AG09309 (cell line): ENCODE measurements at regions not wholly inside any gene's neighbourhood (a gene's known extent, or its start where the extent isn't known, plus 50 kb on each side); places are given as distances from the start of the nearest gene placed in this dataset.
"Not testable (repeated sequence)": the region's sequence is repeated elsewhere in the genome, so short reads cannot be mapped to it uniquely, and the experiment has no call there.

Experiments used
- DNase-seq: peaks from one replicate; pipeline ENCODE4 v3.0.0-alpha.2; 2010; ENCODE audit warnings: low read depth
- H3K4me3 ChIP-seq: 2 replicates; pipeline ENCODE4 v1.5.1; 2011; ENCODE audit warnings: mild to moderate bottlenecking, low read depth, low read length, moderate library complexity; ENCODE audit not compliant: control insufficient read depth
- TF ChIP-seq, protein P1 (sequence below): IDR thresholded peaks from 2 replicates; pipeline ENCODE4 v1.5.1; 2011; ENCODE audit warnings: mild to moderate bottlenecking, low read depth, low read length, inconsistent platforms; ENCODE audit not compliant: insufficient read depth, control insufficient read depth; ENCODE audit errors: missing control alignments

DNA sequence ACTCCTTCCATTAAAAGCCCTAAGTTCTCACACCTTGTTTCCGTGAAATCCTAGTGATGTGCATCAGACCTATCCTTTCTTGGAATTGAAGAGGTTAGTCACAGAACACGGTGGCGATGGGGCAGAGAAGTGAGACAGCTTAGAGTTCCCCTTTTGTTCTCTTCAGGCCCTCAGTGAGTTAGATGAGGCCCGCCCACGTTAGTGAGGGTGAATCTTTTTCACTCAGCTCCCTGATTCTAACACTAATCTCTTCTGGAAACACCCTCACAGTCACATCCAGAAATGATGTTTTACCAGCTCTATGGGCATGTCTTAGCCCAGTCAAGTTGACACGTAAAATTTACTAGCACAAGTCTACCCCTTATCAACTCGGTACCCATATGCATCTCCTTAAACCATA, 172.7 kb upstream of the NOX3 start:
- TF ChIP-seq, protein P1, sequence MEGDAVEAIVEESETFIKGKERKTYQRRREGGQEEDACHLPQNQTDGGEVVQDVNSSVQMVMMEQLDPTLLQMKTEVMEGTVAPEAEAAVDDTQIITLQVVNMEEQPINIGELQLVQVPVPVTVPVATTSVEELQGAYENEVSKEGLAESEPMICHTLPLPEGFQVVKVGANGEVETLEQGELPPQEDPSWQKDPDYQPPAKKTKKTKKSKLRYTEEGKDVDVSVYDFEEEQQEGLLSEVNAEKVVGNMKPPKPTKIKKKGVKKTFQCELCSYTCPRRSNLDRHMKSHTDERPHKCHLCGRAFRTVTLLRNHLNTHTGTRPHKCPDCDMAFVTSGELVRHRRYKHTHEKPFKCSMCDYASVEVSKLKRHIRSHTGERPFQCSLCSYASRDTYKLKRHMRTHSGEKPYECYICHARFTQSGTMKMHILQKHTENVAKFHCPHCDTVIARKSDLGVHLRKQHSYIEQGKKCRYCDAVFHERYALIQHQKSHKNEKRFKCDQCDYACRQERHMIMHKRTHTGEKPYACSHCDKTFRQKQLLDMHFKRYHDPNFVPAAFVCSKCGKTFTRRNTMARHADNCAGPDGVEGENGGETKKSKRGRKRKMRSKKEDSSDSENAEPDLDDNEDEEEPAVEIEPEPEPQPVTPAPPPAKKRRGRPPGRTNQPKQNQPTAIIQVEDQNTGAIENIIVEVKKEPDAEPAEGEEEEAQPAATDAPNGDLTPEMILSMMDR = no peak
- no peak for DNase-seq

DNA sequence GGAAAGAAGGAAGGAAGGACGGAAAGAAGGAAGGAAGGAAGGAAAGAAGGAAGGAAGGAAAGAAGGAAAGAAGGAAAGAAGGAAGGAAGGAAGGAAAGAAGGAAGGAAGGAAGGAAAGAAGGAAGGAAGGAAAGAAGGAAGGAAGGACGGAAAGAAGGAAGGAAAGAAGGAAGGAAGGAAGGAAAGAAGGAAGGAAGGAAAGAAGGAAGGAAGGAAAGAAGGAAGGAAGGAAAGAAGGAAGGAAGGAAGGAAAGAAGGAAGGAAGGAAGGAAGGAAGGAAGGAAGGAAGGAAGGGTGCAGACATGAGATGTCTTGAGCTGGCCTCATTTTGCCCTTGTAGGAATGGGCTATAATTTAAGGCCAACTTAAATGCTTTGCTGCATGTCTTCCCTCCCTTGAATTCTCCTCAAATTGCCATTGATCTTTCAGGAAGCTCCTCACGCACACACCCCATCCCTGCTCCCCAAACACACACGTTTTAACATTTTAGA, 172.1 kb upstream of the NOX3 start:
- not testable (repeated sequence) for H3K4me3 ChIP-seq, DNase-seq

More for the DNA sequence above, 172.7 kb upstream of the NOX3 start:
- no peak overlapping the region for H3K4me3 ChIP-seq

DNA sequence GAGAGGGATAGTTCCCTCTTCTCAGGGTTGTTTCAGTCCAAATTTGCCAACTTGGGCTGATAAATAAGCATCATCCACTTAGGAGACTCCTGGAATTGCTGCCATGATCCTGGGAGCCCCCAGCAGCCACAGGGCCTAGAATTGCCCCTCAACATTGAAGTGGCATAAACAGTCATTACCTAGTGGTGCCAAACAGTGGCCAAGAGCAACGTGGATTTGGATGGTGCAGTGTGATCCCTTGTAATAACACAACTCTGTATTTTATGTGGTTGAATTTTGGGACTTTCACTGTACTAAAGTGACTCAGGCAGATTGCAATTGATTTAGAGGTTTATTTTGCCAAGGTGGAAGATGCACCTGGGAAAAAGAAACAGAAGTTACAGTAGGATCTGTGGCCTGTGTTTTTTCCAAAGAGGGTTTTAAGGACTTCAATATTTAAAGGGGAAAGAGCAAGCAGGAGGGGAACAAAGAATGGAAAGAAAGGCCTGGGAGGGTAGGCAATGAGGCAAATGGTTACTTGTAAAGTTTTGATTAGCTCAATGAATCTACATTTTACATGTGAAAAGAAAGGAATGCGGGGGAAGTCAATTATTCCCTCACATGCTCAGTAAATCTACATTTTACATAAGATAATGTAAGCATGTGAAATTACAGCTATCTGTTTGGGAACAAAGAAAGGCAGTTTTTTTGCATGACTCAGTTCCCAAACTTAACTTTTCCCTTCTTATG, 168.0 kb upstream of the NOX3 start:
- DNase-seq = no peak
- no peak overlapping the region for H3K4me3 ChIP-seq
- TF ChIP-seq, protein P1 = no peak

DNA sequence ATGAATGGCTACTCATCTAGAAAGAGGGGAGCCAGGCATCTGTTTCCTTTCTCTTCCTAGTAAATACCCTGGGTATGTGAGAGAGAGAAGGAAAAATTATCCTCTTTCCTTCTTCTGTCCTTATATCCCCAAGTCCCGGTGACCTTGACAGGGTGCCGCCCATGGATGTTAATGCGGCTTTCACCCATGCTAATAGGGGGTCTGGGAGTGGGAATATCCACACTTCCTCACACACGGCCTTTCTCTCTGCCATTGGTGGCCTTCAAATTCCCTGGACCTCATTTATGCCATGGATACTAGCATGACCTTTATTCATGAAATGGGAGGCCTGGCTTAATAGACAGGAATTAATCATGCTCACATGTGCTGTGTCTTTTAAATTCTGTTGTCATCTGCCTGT, 159.0 kb upstream of the NOX3 start:
- DNase-seq = no peak
- TF ChIP-seq, protein P1 = no peak
- H3K4me3 ChIP-seq = no peak overlapping the region

DNA sequence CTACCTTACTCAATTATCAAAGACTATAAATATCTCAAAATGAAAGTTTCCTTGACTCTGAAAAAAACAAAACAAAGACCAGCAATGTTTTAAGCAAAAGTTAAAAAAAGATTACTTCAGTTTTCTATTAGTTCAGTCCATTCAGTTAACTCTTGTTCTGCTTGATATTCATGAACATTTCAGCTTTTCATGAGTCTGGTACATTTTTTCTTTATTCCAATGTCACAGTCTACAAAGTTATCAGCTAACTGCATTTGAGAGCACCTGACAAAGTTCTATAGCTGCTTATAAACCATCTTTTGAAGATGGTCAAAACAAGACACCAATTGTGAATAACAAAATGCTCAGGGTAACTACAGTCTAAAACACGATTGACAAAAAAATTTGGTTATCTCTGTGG, 156.1 kb upstream of the NOX3 start:
- no peak for DNase-seq
- TF ChIP-seq, protein P1 = no peak
- H3K4me3 ChIP-seq = no peak overlapping the region

DNA sequence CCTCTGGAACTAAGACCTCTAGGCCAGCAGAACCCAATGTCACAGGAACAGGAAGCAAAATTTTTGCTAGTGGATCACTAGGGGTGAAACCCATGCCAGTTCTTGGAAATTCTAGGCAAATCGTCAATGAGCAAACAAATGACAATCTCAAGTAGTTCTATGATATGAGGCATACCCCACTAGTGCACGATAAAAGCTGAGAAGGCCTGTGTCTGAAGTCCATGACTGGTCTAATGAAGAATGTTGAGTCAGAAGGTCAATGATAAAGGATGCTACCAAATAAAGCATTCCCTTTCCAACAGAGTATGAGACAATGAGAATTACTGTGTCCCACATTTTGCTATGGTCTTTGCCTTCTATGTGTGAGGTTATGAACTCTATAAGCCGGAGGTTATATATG, 149.4 kb upstream of the NOX3 start:
- TF ChIP-seq, protein P1 = no peak
- DNase-seq = no peak
- no peak overlapping the region for H3K4me3 ChIP-seq

DNA sequence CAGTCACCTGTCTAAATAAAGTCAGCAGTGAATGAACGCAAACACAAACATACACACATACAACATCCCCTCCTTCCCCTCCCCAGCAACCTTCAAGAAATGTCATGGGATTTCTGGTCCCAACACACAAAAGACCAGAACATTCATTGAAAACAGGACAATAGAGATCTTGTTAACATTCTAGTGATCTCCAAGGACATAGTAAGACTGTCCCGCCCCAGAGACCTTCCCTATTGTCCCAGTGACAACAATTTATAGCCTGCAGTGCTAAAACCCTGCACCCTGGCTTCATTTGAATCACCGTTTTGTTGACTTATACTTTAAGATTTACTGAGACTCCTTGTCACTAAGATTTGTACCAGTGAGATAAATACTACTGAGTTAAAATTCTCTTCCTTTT, 143.9 kb upstream of the NOX3 start:
- no peak overlapping the region for H3K4me3 ChIP-seq
- TF ChIP-seq, protein P1 = no peak
- DNase-seq = no peak
